ENCODE measurements at regions not wholly inside any gene's neighbourhood (a gene's known extent, or its start where the extent isn't known, plus 50 kb on each side); places are given as distances from the start of the nearest gene placed in this dataset.

DNA sequence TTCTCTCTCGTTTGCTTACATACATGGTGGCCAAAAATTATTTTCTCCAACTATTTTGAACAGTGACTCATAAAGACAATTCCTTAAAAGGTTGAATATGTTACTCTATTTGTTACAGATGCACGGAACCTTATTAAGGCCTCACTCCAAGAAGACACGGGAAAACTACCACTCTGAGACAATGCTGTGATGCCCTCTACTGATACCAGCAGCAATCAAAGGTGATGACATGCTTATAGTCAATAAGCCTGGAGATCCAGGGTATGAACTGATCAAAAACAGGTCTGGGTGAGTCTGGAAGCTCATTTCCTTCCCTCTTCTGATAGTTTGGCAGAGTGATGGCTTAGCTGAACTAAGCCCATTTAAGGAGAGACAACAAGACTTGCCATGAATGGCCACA lies 563.0 kb downstream of the LRRIQ3 start:
- H3K27ac ChIP-seq (ENCODE audit: control insufficient read depth, insufficient read depth), result no peak overlapping the region
- TF ChIP-seq IKZF1 (conservative IDR thresholded peaks at IDR 0.05) (no peak), SRF (IDR thresholded peaks at IDR 0.05; ENCODE audit: low read depth in 2 of 2, low read length in 2 of 2) (no peak), STAT1 (conservative IDR thresholded peaks at IDR 0.05) (no peak), BHLHE40 (IDR thresholded peaks at IDR 0.05; ENCODE audit: borderline replicate concordance in 1 of 2, low read depth in 2 of 2, low read length in 1 of 2) (no peak), RAD21 (IDR thresholded peaks at IDR 0.05; ENCODE audit: insufficient read depth, low read depth, low read length) (peak; percentile 37; the same call in 1 of the 2 replicates)
- no peak for DNase-seq (ENCODE audit: low read depth, low spot score)
- 18% methylated on average over 3 of the region's 3 CpGs for WGBS (ENCODE audit: insufficient coverage, insufficient replicate concordance, low lambda C conversion rate, missing lambda C conversion rate)
- in situ Hi-C loops (cut with MboI) (no loop called here), intact Hi-C loops (cut with micrococcal nuclease; ENCODE audit: unreplicated experiment) (no loop called here)
- FAIRE-seq, result no peak
- no peaks in the 10 kb centered on the region for H3K79me2 ChIP-seq (ENCODE audit: control insufficient read depth, insufficient read depth, low read length)
- H2AFZ ChIP-seq (ENCODE audit: control insufficient read depth, low read depth, low read length), result no peak overlapping the region
- H3K9me3 ChIP-seq (replicated peaks; ENCODE audit: control insufficient read depth, insufficient read depth, low read length), result no peaks in the 10 kb centered on the region
- CTCF ChIA-PET, result no interaction called here
- no peak overlapping the region for H3K4me3 ChIP-seq
- H3K27me3 ChIP-seq (replicated peaks in 1 of 2; ENCODE audit: control insufficient read depth in 2 of 2, insufficient read depth in 2 of 2, low read length in 1 of 2), result no peaks in the 10 kb centered on the region
- H3K4me1 ChIP-seq (ENCODE audit: control insufficient read depth, insufficient read depth, low read length), result no peaks in the 10 kb centered on the region
- BruUV-seq (replicated peaks), result no TSS peak
- POLR2A ChIA-PET, result no interaction called here
- no peaks in the 10 kb centered on the region for H3K36me3 ChIP-seq (ENCODE audit: control insufficient read depth in 2 of 2, insufficient read depth in 2 of 2, low read length in 1 of 2)
- H3K4me2 ChIP-seq (ENCODE audit: control insufficient read depth, insufficient read depth), result no peak overlapping the region
- RAD21 ChIA-PET (ENCODE audit: unreplicated experiment), result no interaction called here
- no peak overlapping the region for H3K9ac ChIP-seq (ENCODE audit: control insufficient read depth, insufficient read depth, low read length)
- no peaks in the 10 kb centered on the region for H4K20me1 ChIP-seq (ENCODE audit: control insufficient read depth, insufficient read depth)
- SMC1A ChIA-PET (ENCODE audit: uncharacterized antibody, unreplicated experiment), result no interaction called here
- peak; percentile 46; the same call in 1 of the 3 replicates for ATAC-seq

GRCh38 chr1:73627723-73628122 lies 570.3 kb downstream of the LRRIQ3 start:
- H3K27ac ChIP-seq (ENCODE audit: control insufficient read depth, insufficient read depth), result no peak overlapping the region
- no peak overlapping the region for H3K9ac ChIP-seq (ENCODE audit: control insufficient read depth, insufficient read depth, low read length)
- H3K4me3 ChIP-seq, result no peak overlapping the region
- no peaks in the 10 kb centered on the region for H3K36me3 ChIP-seq (ENCODE audit: control insufficient read depth in 2 of 2, insufficient read depth in 2 of 2, low read length in 1 of 2)
- no peaks in the 10 kb centered on the region for H3K9me3 ChIP-seq (replicated peaks; ENCODE audit: control insufficient read depth, insufficient read depth, low read length)
- ChIA-PET SMC1A (ENCODE audit: uncharacterized antibody, unreplicated experiment) (interaction anchor here (0.6 kb wide), 1 partner anchor 142 kb away, joined by 3 read pairs; no protein-coding TSS in a partner anchor), RAD21 (ENCODE audit: unreplicated experiment) (no interaction called here), POLR2A (no interaction called here), CTCF (no interaction called here)
- in situ Hi-C loops (cut with MboI), result no loop called here
- no peaks in the 10 kb centered on the region for H3K79me2 ChIP-seq (ENCODE audit: control insufficient read depth, insufficient read depth, low read length)
- FAIRE-seq, result no peak
- no peak overlapping the region for H2AFZ ChIP-seq (ENCODE audit: control insufficient read depth, low read depth, low read length)
- H3K4me1 ChIP-seq (ENCODE audit: control insufficient read depth, insufficient read depth, low read length), result no peaks in the 10 kb centered on the region
- H3K27me3 ChIP-seq (replicated peaks in 1 of 2; ENCODE audit: control insufficient read depth in 2 of 2, insufficient read depth in 2 of 2, low read length in 1 of 2), result no peaks in the 10 kb centered on the region
- no peak for ATAC-seq
- no peak overlapping the region for H3K4me2 ChIP-seq (ENCODE audit: control insufficient read depth, insufficient read depth)
- BruUV-seq (replicated peaks), result no TSS peak
- intact Hi-C loops (cut with micrococcal nuclease; ENCODE audit: unreplicated experiment), result no loop called here
- TF ChIP-seq, protein P1, sequence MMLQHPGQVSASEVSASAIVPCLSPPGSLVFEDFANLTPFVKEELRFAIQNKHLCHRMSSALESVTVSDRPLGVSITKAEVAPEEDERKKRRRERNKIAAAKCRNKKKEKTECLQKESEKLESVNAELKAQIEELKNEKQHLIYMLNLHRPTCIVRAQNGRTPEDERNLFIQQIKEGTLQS (IDR thresholded peaks at IDR 0.05; ENCODE audit: borderline replicate concordance, extremely low read depth, low read depth, low read length), result no peak
- TF ChIP-seq, protein P2, sequence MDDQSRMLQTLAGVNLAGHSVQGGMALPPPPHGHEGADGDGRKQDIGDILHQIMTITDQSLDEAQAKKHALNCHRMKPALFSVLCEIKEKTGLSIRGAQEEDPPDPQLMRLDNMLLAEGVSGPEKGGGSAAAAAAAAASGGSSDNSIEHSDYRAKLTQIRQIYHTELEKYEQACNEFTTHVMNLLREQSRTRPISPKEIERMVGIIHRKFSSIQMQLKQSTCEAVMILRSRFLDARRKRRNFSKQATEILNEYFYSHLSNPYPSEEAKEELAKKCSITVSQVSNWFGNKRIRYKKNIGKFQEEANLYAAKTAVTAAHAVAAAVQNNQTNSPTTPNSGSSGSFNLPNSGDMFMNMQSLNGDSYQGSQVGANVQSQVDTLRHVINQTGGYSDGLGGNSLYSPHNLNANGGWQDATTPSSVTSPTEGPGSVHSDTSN (IDR thresholded peaks at IDR 0.05; ENCODE audit: insufficient replicate concordance, low read depth, low read length), result no peak
- TF ChIP-seq SMAD5 (IDR thresholded peaks at IDR 0.05; ENCODE audit: low read depth), result no peak
- TF ChIP-seq, protein P3, sequence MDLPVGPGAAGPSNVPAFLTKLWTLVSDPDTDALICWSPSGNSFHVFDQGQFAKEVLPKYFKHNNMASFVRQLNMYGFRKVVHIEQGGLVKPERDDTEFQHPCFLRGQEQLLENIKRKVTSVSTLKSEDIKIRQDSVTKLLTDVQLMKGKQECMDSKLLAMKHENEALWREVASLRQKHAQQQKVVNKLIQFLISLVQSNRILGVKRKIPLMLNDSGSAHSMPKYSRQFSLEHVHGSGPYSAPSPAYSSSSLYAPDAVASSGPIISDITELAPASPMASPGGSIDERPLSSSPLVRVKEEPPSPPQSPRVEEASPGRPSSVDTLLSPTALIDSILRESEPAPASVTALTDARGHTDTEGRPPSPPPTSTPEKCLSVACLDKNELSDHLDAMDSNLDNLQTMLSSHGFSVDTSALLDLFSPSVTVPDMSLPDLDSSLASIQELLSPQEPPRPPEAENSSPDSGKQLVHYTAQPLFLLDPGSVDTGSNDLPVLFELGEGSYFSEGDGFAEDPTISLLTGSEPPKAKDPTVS (IDR thresholded peaks at IDR 0.05; ENCODE audit: low read depth, low read length), result no peak
- TF ChIP-seq, protein P4, sequence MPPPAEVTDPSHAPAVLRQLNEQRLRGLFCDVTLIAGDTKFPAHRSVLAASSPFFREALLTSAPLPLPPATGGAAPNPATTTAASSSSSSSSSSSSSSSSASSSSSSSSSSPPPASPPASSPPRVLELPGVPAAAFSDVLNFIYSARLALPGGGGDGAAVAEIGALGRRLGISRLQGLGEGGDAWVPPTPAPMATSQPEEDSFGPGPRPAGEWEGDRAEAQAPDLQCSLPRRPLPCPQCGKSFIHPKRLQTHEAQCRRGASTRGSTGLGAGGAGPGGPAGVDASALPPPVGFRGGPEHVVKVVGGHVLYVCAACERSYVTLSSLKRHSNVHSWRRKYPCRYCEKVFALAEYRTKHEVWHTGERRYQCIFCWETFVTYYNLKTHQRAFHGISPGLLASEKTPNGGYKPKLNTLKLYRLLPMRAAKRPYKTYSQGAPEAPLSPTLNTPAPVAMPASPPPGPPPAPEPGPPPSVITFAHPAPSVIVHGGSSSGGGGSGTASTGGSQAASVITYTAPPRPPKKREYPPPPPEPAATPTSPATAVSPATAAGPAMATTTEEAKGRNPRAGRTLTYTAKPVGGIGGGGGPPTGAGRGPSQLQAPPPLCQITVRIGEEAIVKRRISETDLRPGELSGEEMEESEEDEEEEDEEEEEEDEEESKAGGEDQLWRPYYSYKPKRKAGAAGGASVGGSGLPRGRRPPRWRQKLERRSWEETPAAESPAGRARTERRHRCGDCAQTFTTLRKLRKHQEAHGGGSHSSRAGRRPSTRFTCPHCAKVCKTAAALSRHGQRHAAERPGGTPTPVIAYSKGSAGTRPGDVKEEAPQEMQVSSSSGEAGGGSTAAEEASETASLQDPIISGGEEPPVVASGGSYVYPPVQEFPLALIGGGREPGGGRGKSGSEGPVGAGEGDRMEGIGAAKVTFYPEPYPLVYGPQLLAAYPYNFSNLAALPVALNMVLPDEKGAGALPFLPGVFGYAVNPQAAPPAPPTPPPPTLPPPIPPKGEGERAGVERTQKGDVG (CRISPR knock-in tag; IDR thresholded peaks at IDR 0.05), result no peak
- TF ChIP-seq MTA2 (IDR thresholded peaks at IDR 0.05; ENCODE audit: low read depth), result no peak
- no peak for TF ChIP-seq TAF1 (IDR thresholded peaks at IDR 0.05; ENCODE audit: borderline replicate concordance, low read depth, low read length)
- no peak for DNase-seq (ENCODE audit: low read depth, low spot score)
- H4K20me1 ChIP-seq (ENCODE audit: control insufficient read depth, insufficient read depth), result no peaks in the 10 kb centered on the region
